GM21528 (cell line): ENCODE measurements at regions not wholly inside any gene's neighbourhood (a gene's known extent, or its start where the extent isn't known, plus 50 kb on each side); places are given as distances from the start of the nearest gene placed in this dataset.

Source experiments
- ATAC-seq: cut with Tn5 transposase; IDR thresholded peaks from one replicate; pipeline ENCODE4 v1.9.1; 2021; ENCODE audit warnings: mild to moderate bottlenecking, moderate library complexity; ENCODE audit not compliant: unreplicated experiment, low FRiP score

GRCh38 chr18:67072791-67073190, 443.7 kb downstream of the DSEL start:
- no peak for ATAC-seq

GRCh38 chr18:67068608-67069007, 447.9 kb downstream of the DSEL start:
- no peak for ATAC-seq

DNA sequence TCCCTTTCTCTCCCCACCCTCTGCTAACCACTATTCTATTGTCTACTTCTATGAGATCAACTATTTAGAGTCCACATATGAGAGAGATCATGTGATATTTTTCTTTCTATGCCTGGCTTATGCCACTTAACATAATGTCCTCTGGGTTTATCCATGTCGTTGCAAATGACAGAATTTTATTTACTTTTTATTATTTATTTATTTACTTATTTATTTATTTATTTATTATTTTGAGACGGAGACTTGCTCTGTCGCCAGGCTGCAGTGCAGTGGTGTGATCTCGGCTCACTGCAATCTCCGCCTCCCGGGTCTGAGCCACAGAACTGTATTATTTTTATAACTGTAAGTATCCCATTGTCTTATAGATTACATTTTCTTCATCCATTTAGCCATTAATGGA, 443.4 kb upstream of the CDH19 start:
- ATAC-seq: no peak

GRCh38 chr18:67043276-67043675, 439.4 kb upstream of the CDH19 start:
- no peak for ATAC-seq

DNA sequence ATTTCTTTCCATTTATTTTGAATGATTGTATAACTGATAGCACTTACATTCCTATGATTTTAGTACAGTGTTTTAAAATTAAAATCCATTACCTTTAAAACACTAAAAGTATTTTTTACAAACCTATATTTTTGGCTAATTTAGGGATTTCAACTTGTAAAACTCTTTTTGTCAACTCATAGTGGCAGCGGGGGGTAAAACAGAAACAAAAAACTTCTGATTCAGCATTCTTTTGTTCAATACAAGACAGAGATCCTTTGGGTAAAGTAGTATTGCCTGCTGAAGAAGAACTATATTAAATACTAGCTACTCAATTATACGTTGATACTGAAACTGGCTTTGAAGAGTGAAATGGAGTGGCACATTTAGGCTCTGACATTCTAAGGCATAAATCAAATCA, 437.4 kb upstream of the CDH19 start:
- no peak for ATAC-seq

DNA sequence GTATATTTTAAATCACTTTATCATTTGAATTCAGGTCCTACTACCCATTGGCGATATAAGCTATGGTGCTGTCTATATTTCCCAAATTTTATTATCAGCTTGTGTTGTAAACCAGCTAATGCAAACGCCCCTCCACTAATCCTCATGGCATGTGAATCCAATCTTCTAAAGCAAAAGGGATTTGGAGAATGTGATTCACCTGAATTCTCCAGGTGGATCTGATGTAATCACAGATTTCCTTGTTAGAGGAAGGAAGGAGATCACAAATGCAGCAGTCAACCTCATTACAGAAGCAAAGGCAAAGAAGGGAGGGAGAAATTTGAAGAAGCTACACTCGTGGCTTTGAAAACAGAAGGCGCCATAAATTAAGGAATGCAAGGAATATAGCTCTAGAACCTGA, 431.1 kb upstream of the CDH19 start:
- ATAC-seq: no peak

GRCh38 chr18:67023059-67023458, 419.2 kb upstream of the CDH19 start:
- ATAC-seq: no peak

DNA sequence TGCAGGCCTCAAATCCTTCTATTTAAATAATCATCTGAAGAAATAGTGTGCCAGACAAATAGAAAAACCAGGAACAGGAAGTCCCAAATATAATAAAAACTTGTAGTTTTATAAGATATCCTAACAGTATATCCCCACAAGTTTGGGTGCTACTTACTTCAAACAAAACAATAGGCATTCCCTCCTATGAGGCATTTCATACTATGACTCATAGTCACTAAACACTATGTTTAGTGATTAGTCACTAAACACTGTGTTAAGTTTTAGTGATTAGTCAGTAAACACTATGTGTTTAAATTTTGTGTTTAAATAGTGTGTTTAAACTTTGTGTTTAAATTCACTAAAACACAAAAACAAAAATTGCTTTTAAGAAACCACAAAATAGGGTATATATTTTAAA, 407.0 kb upstream of the CDH19 start:
- no peak for ATAC-seq

DNA sequence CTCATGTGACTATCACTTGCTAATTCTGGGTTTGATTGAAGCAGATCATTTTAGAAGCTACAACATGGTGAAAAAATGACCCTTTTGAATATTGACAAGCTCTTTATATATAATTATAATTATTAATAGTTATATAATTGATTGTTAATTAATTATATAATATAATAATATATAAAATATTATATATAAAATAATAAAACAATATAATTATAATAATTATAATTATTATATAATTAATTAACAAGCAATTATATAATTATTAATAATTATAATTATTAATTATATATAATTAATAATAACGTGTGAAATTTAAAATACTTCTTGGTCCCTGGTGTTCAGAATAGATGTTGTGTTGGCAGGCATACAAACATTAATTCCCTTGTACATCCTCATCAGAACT, 404.1 kb upstream of the CDH19 start:
- ATAC-seq: no peak

DNA sequence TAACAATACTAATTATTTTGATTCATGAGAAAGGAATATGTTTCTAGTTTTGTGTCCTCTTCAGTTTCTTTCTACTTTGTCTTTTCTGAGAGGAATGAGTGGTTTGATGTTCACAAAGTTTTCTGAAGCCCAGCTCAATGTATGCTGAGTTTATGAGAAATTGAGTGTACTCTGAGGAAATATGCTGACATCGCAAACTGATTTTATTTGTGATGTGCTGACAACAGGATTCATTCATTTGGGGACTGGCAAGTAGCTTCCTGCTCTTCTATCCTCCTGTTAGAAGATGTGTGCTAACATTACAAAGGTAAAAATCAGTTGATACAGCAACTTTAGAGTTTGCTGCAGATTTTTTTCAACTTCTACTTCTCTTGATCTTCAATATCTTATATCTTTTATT, 403.2 kb upstream of the CDH19 start:
- ATAC-seq: no peak

DNA sequence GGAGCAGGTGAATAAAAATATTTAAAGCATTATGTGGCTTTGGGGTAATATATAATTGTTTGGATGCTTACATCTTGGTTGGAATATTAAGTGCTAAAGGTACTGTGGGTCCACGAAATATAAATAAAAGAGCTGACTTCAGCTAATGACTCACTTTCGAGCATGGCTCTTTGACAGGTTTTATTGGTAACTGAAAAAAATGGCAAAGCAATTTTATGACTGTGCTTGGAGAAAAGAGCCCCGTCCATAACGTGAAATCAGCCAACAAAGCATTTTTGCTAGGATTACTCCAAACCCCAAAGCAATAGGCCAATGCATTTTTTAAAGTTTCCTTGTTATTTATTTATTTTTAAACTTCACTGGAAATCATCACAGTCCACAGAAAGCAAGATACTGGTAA, 397.2 kb upstream of the CDH19 start:
- ATAC-seq: no peak

DNA sequence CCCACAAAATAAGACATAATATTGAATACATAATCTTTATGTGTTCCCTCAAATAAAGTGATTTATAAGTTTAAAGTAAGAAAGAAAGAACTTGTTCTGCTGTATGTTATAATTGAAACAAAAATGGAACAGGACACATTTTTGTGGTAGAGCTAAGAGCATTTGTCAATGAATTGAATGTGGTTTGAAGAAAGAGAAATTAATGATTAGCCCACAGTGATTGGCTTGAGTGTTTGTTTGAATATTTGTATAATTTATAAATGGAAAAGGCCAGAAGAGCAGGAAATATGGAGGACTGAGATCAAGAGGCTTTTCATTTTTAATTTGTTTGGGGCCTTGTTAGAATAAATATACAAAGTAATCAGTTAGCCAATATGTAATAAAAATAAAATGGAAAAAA, 395.1 kb upstream of the CDH19 start:
- ATAC-seq: no peak

DNA sequence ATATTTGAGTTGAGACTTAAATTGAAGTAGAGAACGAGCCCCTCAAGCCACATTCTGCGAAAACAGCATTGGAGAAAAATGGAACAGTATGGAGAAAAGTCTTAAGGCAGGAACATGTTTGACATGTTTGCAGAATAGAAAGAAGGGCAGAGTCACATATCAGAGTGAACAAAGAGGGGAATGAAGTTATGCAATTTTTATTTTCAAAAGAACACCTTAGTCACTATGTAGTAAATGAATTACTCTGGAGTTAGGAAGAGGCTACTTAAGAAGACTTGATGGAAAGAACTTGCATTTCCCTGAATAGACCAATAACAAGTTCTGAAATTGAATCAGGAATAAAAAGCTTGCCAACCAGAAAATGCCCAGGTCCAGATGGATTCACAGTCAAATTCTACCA, 391.4 kb upstream of the CDH19 start:
- ATAC-seq: no peak

GRCh38 chr18:66994790-66995189, 390.9 kb upstream of the CDH19 start:
- no peak for ATAC-seq

DNA sequence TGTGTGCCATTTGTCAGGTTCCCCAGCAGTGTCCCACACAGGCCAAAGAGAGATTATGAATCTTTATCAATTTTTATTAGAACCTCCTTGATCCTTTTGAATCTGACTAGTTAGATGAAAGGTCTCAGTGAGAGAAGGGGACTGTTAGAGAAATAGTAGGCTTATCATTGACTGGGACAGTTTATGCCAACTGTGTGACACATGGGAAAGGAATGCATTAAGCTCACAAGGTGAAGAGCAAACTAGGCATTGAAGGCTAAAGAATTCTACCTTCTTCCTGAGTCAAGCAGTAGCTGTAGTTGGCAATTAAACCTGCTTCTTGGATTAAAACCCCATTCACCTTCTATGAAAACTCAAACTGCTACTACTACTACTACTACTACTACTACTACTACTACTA, 389.6 kb upstream of the CDH19 start:
- no peak for ATAC-seq

DNA sequence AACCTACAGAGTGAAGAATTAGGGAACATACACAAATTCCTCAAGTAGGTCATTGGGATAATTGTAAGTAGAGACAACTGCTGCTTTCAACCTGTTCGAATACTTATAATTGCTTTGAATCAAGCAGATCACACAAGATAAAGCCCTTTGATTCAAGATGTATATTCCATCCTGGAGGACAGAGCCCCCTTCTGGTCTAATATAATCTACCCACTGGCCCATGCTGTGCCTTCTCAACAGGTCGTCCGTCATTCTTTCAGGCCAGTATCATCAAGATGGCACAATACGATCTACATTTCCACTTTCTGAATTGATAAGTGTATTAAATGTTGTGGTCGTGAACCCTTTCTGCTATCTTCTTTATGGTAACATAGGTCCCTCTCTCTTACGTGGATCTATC, 387.0 kb upstream of the CDH19 start:
- ATAC-seq: no peak

DNA sequence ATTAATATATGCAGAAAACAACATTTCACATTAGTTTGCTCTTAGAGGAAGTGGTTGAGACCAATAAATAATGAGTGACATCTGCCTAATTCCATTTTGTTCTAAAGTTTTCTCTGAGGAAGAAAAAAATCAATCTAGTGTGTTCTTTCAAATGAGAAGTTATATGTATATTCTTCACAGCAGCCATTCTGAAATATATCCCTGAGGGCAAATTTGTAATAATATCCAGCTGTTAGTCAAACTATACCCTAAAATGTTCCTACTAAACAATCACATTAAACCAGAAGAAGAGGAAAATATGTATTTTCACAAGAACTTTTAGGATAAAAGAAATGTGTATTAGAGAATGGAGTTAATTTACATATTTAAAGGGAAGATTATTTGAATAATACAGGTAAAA, 375.1 kb upstream of the CDH19 start:
- no peak for ATAC-seq

DNA sequence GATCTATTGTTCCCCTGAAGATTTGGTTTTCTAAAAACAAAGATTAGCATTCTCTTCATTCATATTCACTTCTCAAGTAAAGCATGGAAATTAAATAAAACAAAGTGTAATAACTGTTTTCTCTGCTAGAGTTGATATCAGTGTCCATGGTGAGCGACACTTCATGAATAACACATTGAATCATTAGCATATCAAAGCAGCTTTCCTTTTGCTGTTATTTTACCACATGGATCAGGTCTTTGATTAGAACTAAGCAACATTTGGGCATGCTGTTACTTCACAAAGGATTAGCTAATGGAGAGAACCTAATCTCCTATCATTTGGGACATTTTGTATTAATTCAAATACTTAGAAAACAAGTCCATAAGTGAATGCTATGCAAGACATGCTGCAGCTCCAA, 368.8 kb upstream of the CDH19 start:
- ATAC-seq: no peak

- ATAC-seq: no peak
Observed at GRCh38 chr18:66971960-66972359, 368.1 kb upstream of the CDH19 start.

- no peak for ATAC-seq
Observed at GRCh38 chr18:66966171-66966570, 362.3 kb upstream of the CDH19 start.

- no peak for ATAC-seq
Observed at GRCh38 chr18:66958309-66958708, 354.4 kb upstream of the CDH19 start.

DNA sequence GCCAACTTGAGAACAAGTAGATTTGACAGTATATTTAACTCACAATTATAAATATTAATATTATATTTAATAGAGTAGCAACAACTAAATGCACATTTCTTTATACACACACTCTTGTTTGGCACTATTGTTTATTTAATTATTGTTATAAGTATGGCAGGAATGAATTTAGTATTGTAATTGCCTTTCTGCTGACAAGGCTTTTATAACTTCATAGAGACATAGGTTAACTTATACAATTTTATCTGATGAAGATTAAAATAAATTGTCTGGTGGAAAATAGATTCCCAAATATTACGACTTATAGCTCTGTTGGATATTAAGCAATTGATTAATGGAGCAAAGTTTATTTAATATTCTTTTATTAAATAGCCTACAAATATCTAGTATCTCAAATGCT, 347.9 kb upstream of the CDH19 start:
- ATAC-seq: no peak

DNA sequence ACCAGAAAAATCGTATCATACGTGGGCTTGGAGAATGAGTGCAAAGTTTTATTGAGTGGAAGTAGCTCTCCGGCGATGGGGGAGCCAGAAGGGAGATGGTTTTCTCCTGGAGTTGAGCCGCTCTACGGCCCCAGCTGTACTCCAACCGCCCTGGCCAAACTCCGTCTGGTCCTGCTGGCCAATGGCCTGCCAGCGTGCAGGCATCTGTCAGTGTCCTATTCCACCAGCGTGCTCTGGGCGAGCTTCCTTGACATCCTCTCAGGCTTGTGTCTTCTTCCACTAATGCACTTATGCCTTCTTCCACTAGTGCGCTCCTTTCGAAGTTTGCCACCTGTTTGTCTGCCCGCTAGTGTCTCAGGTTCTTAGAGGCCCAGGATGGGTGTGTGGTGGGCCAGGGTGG, 345.5 kb upstream of the CDH19 start:
- no peak for ATAC-seq

DNA sequence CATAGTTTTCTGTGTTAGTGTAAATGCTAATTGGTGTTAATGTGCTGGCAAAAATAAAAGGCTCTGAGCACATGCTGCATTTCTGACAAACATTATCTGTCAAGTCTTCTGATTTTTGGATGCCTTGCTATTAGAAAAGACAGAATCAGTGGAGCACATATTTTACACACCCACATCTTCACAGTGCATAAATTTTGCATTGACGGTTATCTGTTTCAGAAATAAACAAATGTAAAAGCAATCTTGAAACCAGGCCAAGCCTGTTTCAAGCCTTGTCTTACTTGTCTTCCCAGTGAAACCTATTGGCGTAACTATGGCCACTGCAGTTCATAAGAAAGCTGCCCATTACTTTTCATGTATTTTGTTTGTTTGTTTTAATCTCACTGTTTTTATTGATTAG, 333.7 kb upstream of the CDH19 start:
- ATAC-seq: no peak
